HCT116 (cell line): ENCODE measurements at regions not wholly inside any gene's neighbourhood (a gene's known extent, or its start where the extent isn't known, plus 50 kb on each side); places are given as distances from the start of the nearest gene placed in this dataset.

Experiments used
- ATAC-seq: fragments of 200-7000 bp; cut with Tn5 transposase; 2 replicates; pipeline ENCODE4 v1.9.1; 2020; ENCODE audit warnings: mild to moderate bottlenecking, moderate library complexity
- BruUV-seq: library from RNA; stranded (reverse); fragments of 400-500 nt; replicated peaks from 2 replicates; lab custom pipeline; 2021; lab: Mats Ljungman, UMichigan
- CTCF ChIA-PET: fragments of 300-600 bp; sonication (Branson Sonifier 250); formaldehyde crosslinking; loops from one replicate; lab custom pipeline; 2021; ENCODE audit warnings: antibody characterized with exemption; lab: Charles Lee
- POLR2A ChIA-PET: fragments of 300-600, 350-600 bp; sonication (Branson Sonifier 250); formaldehyde crosslinking; loops from one replicate; lab custom pipeline; 2021; ENCODE audit warnings: antibody characterized with exemption; lab: Charles Lee
- RAD21 ChIA-PET, 2 experiments: fragments of 300-600 bp; sonication (Branson Sonifier 250); formaldehyde crosslinking; loops; one replicate each; lab custom pipeline; 2023; ENCODE audit warnings: low total read pairs in 2 of 2; ENCODE audit not compliant: uncharacterized antibody in 2 of 2, unreplicated experiment in 2 of 2, low non-redundant PET in 1 of 2; lab: Charles Lee
- DNase-seq: peaks from one replicate; pipeline ENCODE4 v3.0.0-alpha.2; 2010; ENCODE audit warnings: low read depth, low spot score
- H2AFZ ChIP-seq: fragments of 200-600 bp; shearing (Covaris generic), sonication (generic); 2 replicates; pipeline ENCODE4 v1.6.1; 2017; ENCODE audit warnings: low read depth, mixed run types, mixed read lengths, antibody characterized with exemption, low read length; ENCODE audit not compliant: poor library complexity, severe bottlenecking
- H3K27ac ChIP-seq: 2 replicates; pipeline ENCODE4 v1.5.1; 2012; ENCODE audit warnings: low read depth, low read length
- H3K27me3 ChIP-seq: fragments of 200-600 bp; sonication (generic); 2 replicates; pipeline ENCODE4 v1.6.1; 2016; ENCODE audit warnings: mixed run types, low read length, mixed read lengths; ENCODE audit not compliant: insufficient read depth
- H3K36me3 ChIP-seq, 2 experiments: fragments of 200-500 bp in 1 of 2; fragments of 200-600 bp in 1 of 2; sonication (Bioruptor generic) in 1 of 2; sonication (generic) in 1 of 2; 2 replicates each; pipeline versions ENCODE4 v1.5.1 to v1.6.1; 2014 to 2016; ENCODE audit warnings: low read length in 2 of 2, inconsistent platforms in 1 of 2, mixed read lengths in 1 of 2, mixed run types in 1 of 2; ENCODE audit not compliant: insufficient read depth in 2 of 2, control insufficient read depth in 1 of 2
- H3K4me1 ChIP-seq, 2 experiments: fragments of 200-600 bp in 1 of 2; sonication (generic) in 1 of 2; 2 replicates each; pipeline versions ENCODE4 v1.5.1 to v1.6.1; 2012 to 2017; ENCODE audit warnings: low read length in 2 of 2, inconsistent platforms in 1 of 2, mild to moderate bottlenecking in 1 of 2, mixed read lengths in 1 of 2, mixed run types in 1 of 2, moderate library complexity in 1 of 2; ENCODE audit not compliant: insufficient read depth in 2 of 2, control insufficient read depth in 1 of 2
- H3K4me2 ChIP-seq: fragments of 200-600 bp; sonication (generic); 2 replicates; pipeline ENCODE4 v1.6.1; 2017; ENCODE audit warnings: mixed run types, low read length, mixed read lengths
- H3K4me3 ChIP-seq, 2 experiments: fragments of 200-600 bp in 1 of 2; sonication (generic) in 1 of 2; replicated peaks in 1 of 2; 2 replicates each; pipeline ENCODE4 v1.5.1; 2011 to 2016; ENCODE audit warnings: low read length in 2 of 2, control low read depth in 1 of 2, low read depth in 1 of 2, mild to moderate bottlenecking in 1 of 2, mixed read lengths in 1 of 2, mixed run types in 1 of 2
- H3K79me2 ChIP-seq: fragments of 200-600 bp; sonication (generic); 2 replicates; pipeline ENCODE4 v1.6.1; 2017; ENCODE audit warnings: mild to moderate bottlenecking, mixed run types, low read length, moderate library complexity, mixed read lengths; ENCODE audit not compliant: insufficient read depth
- H3K9ac ChIP-seq: fragments of 200-600 bp; sonication (generic); 2 replicates; pipeline ENCODE4 v1.6.1; 2016; ENCODE audit warnings: low read length, mixed read lengths
- H3K9me2 ChIP-seq: fragments of 200-600 bp; sonication (generic), shearing (Covaris generic); 2 replicates; pipeline ENCODE4 v1.6.1; 2017; ENCODE audit warnings: mixed run types, mild to moderate bottlenecking, moderate library complexity; ENCODE audit not compliant: insufficient read depth
- H3K9me3 ChIP-seq, 2 experiments: fragments of 200-500 bp in 1 of 2; fragments of 200-600 bp in 1 of 2; sonication (Bioruptor generic) in 1 of 2; sonication (generic) in 1 of 2; 2 replicates each; pipeline ENCODE4 v1.6.1; 2014 to 2017; ENCODE audit warnings: low read length in 2 of 2, mixed read lengths in 2 of 2, inconsistent platforms in 1 of 2, low read depth in 1 of 2, mild to moderate bottlenecking in 1 of 2, mixed run types in 1 of 2, moderate library complexity in 1 of 2; ENCODE audit not compliant: control insufficient read depth in 1 of 2, insufficient read depth in 1 of 2
- H4K20me1 ChIP-seq: fragments of 200-600 bp; sonication (generic), shearing (Covaris generic); 2 replicates; pipeline ENCODE4 v1.6.1; 2017; ENCODE audit warnings: mixed run types, mild to moderate bottlenecking, moderate library complexity; ENCODE audit not compliant: insufficient read depth
- CBX3 ChIP-seq: IDR thresholded peaks from 2 replicates; pipeline ENCODE4 v1.6.1; 2012; ENCODE audit warnings: low read depth
- CEBPB ChIP-seq: IDR thresholded peaks from 2 replicates; pipeline ENCODE4 v1.6.1; 2012; ENCODE audit warnings: low read depth
- EGR1 ChIP-seq: IDR thresholded peaks from 2 replicates; pipeline ENCODE4 v1.6.1; 2012; ENCODE audit warnings: low read depth
- ELF1 ChIP-seq: IDR thresholded peaks from 2 replicates; pipeline ENCODE4 v1.6.1; 2012; ENCODE audit warnings: low read depth, borderline replicate concordance
- EZH2 ChIP-seq: fragments of 200-600 bp; sonication (generic); IDR thresholded peaks from 2 replicates; pipeline ENCODE4 v1.6.1; 2017; ENCODE audit warnings: antibody characterized with exemption, mixed run types
- EZH2phosphoT487 ChIP-seq: fragments of 200-600 bp; IDR thresholded peaks from 2 replicates; pipeline ENCODE4 v1.6.1; 2018; ENCODE audit warnings: antibody characterized with exemption, borderline replicate concordance
- JUND ChIP-seq: IDR thresholded peaks from 2 replicates; pipeline ENCODE4 v1.6.1; 2012
- POLR2A ChIP-seq: IDR thresholded peaks from 2 replicates; pipeline ENCODE4 v1.7.0; 2011; ENCODE audit warnings: borderline replicate concordance; ENCODE audit not compliant: insufficient read depth, insufficient read length; ENCODE audit errors: extremely low read depth
- POLR2AphosphoS5 ChIP-seq: IDR thresholded peaks from 2 replicates; pipeline ENCODE4 v1.6.1; 2011; ENCODE audit warnings: mild to moderate bottlenecking, low read depth, low read length, moderate library complexity
- RAD21 ChIP-seq: IDR thresholded peaks from 2 replicates; pipeline ENCODE4 v1.6.1; 2012; ENCODE audit warnings: low read depth, mild to moderate bottlenecking
- SRF ChIP-seq: IDR thresholded peaks from 2 replicates; pipeline ENCODE4 v1.6.1; 2012; ENCODE audit warnings: low read depth
- TCF7L2 ChIP-seq: IDR thresholded peaks from 2 replicates; pipeline ENCODE4 v1.7.0; 2011; ENCODE audit warnings: borderline replicate concordance, inconsistent platforms; ENCODE audit not compliant: insufficient read depth, insufficient read length; ENCODE audit errors: extremely low read depth
- YY1 ChIP-seq: IDR thresholded peaks from 2 replicates; pipeline ENCODE4 v1.6.1; 2011; ENCODE audit warnings: low read length, low read depth, moderate library complexity, mild to moderate bottlenecking; ENCODE audit not compliant: insufficient replicate concordance; ENCODE audit errors: extremely low read depth
- ZFX ChIP-seq: fragments of 450-650 bp; IDR thresholded peaks from 2 replicates; pipeline ENCODE4 v1.6.1; 2017
- ZNF274 ChIP-seq: fragments of 200-500 bp; sonication (Bioruptor generic); IDR thresholded peaks from 2 replicates; pipeline ENCODE4 v1.6.1; 2014; ENCODE audit warnings: mild to moderate bottlenecking, low read depth, low read length, inconsistent platforms
- intact Hi-C: fragments of 100-400 bp; cut with micrococcal nuclease; formaldehyde crosslinking; loops from 2 replicates; pipeline ENCODE4 v1.10.0; 2022
- TF ChIP-seq, protein P1 (sequence below): IDR thresholded peaks from 2 replicates; pipeline ENCODE4 v1.6.1; 2012
- TF ChIP-seq, protein P2 (sequence below): IDR thresholded peaks from 2 replicates; pipeline ENCODE4 v1.6.1; 2012
- TF ChIP-seq, protein P3 (sequence below): IDR thresholded peaks from 2 replicates; pipeline ENCODE4 v1.6.1; 2011; ENCODE audit warnings: mild to moderate bottlenecking, low read length, moderate library complexity; ENCODE audit not compliant: insufficient replicate concordance; ENCODE audit errors: extremely low read depth

DNA sequence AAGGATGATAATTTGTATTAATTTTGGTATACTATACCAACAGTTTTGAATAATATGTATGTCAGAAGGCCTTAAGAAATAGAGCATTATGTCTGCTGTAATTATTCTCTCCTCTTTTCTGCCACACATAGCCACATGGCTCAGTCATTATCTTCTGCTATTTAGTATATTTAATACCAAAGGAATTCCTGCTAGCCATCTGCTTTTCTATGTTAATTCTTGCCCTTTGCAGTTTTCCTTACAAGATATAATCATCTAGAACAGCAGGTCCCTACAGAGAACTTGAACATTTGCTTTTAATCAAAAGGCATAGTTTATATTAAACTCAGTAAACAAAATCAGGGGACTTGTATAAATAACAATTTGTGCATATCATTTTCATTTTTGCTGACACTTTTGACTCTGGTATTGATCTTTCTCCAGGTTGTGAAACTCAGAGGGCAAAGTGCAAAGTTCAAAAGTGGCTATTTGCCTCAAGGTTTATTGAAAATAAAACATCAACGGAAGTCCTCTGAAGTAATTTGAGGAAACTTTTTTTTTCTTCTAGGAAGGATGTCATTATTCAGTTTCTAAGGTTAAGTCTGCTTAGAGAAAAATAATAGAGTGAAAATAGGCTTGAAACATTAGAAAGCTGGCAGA, 702.0 kb downstream of the KCNJ2 start:
- H3K36me3 ChIP-seq: no peaks in the 10 kb centered on the region
- ChIA-PET POLR2A (no interaction called here), CTCF (no interaction called here), RAD21 (no interaction called here)
- no peak overlapping the region for H2AFZ ChIP-seq
- DNase-seq (no peak), ATAC-seq (no peak)
- no peak overlapping the region for H3K4me3 ChIP-seq
- H3K9me2 ChIP-seq: no peaks in the 10 kb centered on the region
- H3K4me2 ChIP-seq: no peak overlapping the region
- no peaks in the 10 kb centered on the region for H3K79me2 ChIP-seq
- peaks cover 0 to 4% of the 10 kb centered on the region in 2 experiments; a peak in 1 of 4 replicates for H3K4me1 ChIP-seq
- H3K9me3 ChIP-seq: no peaks in the 10 kb centered on the region
- BruUV-seq: no TSS peak
- H3K27ac ChIP-seq: no peak overlapping the region
- no peaks in the 10 kb centered on the region for H4K20me1 ChIP-seq
- no peaks in the 10 kb centered on the region for H3K27me3 ChIP-seq
- no peak overlapping the region for H3K9ac ChIP-seq
- intact Hi-C loops: no loop called here
- TF ChIP-seq ZNF274: no peak
- TF ChIP-seq EGR1: no peak
- no peak for TF ChIP-seq YY1

DNA sequence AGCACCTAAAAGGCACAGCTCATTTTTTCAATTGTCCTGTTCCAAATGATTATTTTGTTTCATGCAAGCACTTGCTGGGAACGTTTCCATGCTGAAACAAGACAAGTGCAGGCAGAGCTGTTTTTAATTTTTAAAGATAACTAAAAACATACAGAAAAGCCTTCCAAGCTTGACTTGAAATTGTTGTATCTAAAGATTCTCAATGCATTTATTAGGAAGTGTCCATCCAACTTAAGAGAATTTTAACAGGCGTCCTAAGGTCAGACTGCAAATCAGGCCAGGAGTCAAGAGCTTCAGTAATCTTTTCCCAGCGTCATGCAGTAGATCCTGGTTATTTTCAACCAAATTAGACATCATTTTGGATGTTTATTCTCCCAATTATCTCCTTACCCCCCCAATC, 702.8 kb downstream of the KCNJ2 start:
- ChIA-PET POLR2A (no interaction called here), CTCF (no interaction called here), RAD21 (no interaction called here)
- no peak for TF ChIP-seq JUND
- TF ChIP-seq ZFX: no peak
- TF ChIP-seq ZNF274: no peak
- no peak for TF ChIP-seq POLR2AphosphoS5
- TF ChIP-seq, protein P1, sequence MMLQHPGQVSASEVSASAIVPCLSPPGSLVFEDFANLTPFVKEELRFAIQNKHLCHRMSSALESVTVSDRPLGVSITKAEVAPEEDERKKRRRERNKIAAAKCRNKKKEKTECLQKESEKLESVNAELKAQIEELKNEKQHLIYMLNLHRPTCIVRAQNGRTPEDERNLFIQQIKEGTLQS: no peak
- no peak for TF ChIP-seq RAD21
- no peak for TF ChIP-seq EGR1
- TF ChIP-seq POLR2A: no peak
- TF ChIP-seq, protein P2, sequence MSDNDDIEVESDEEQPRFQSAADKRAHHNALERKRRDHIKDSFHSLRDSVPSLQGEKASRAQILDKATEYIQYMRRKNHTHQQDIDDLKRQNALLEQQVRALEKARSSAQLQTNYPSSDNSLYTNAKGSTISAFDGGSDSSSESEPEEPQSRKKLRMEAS: no peak
- TF ChIP-seq TCF7L2: no peak
- no peak for TF ChIP-seq YY1
- TF ChIP-seq SRF: no peak
- TF ChIP-seq CEBPB: no peak
- TF ChIP-seq, protein P3, sequence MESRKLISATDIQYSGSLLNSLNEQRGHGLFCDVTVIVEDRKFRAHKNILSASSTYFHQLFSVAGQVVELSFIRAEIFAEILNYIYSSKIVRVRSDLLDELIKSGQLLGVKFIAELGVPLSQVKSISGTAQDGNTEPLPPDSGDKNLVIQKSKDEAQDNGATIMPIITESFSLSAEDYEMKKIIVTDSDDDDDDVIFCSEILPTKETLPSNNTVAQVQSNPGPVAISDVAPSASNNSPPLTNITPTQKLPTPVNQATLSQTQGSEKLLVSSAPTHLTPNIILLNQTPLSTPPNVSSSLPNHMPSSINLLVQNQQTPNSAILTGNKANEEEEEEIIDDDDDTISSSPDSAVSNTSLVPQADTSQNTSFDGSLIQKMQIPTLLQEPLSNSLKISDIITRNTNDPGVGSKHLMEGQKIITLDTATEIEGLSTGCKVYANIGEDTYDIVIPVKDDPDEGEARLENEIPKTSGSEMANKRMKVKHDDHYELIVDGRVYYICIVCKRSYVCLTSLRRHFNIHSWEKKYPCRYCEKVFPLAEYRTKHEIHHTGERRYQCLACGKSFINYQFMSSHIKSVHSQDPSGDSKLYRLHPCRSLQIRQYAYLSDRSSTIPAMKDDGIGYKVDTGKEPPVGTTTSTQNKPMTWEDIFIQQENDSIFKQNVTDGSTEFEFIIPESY: no peak
- no peak for TF ChIP-seq ELF1
- TF ChIP-seq CBX3: no peak
- TF ChIP-seq EZH2: no peak
- no peak for TF ChIP-seq EZH2phosphoT487
- Histone ChIP-seq H3K79me2 (no peaks in the 10 kb centered on the region), H3K27me3 (no peaks in the 10 kb centered on the region), H3K27ac (no peak overlapping the region), H3K9ac (no peak overlapping the region), H3K36me3 (no peaks in the 10 kb centered on the region), H2AFZ (no peak overlapping the region), H4K20me1 (no peaks in the 10 kb centered on the region), H3K4me3 (no peak overlapping the region), H3K4me1 (peaks cover 0 to 4% of the 10 kb centered on the region in 2 experiments; a peak in 1 of 4 replicates), H3K9me3 (no peaks in the 10 kb centered on the region), H3K9me2 (no peaks in the 10 kb centered on the region), H3K4me2 (no peak overlapping the region)
- intact Hi-C loops: no loop called here
- no peak for DNase-seq
- no peak for ATAC-seq
- BruUV-seq: no TSS peak
